Inflammatory macrophage treated with lipopolysaccharide for 4 hours (primary cell): ENCODE measurements at regions not wholly inside any gene's neighbourhood (a gene's known extent, or its start where the extent isn't known, plus 50 kb on each side); places are given as distances from the start of the nearest gene placed in this dataset.

Source experiments
- DNase-seq: peaks from one replicate; pipeline ENCODE4 v3.0.0-alpha.2; 2020

- DNase-seq = no peak
Measured at GRCh38 chr13:100753376-100753775, 78.8 kb upstream of the TMTC4 start.

GRCh38 chr13:100751826-100752225 lies 77.2 kb upstream of the TMTC4 start:
- DNase-seq = no peak

GRCh38 chr13:100746953-100747683 lies 72.5 kb upstream of the TMTC4 start:
- DNase-seq = no peak

- no peak for DNase-seq
Measured at GRCh38 chr13:100738176-100738855, 63.7 kb upstream of the TMTC4 start.

- DNase-seq = no peak
Measured at GRCh38 chr13:100735494-100735893, 60.9 kb upstream of the TMTC4 start.

GRCh38 chr13:100734194-100734720 lies 59.7 kb upstream of the TMTC4 start:
- DNase-seq = no peak

- DNase-seq = no peak
Measured at GRCh38 chr13:100733261-100733660, 58.7 kb upstream of the TMTC4 start.

GRCh38 chr13:100728201-100728600 lies 53.6 kb upstream of the TMTC4 start:
- no peak for DNase-seq

- DNase-seq = no peak
Measured at GRCh38 chr13:100725472-100725871, 50.9 kb upstream of the TMTC4 start.

- DNase-seq = no peak
Measured at GRCh38 chr13:100724568-100724967, 50.0 kb upstream of the TMTC4 start.
